ENCODE measurements at regions not wholly inside any gene's neighbourhood (a gene's known extent, or its start where the extent isn't known, plus 50 kb on each side); places are given as distances from the start of the nearest gene placed in this dataset.
"Not testable (repeated sequence)": the region's sequence is repeated elsewhere in the genome, so short reads cannot be mapped to it uniquely, and the experiment has no call there.

GRCh38 chr5:19285286-19285685, 702.7 kb downstream of the CDH18 start:
- intact Hi-C loops (cut with micrococcal nuclease), result no loop called here

- intact Hi-C loops (cut with micrococcal nuclease), result not testable (repeated sequence)
Measured at GRCh38 chr5:19287548-19288277, 700.3 kb downstream of the CDH18 start.

GRCh38 chr5:19288311-19288710, 699.7 kb downstream of the CDH18 start:
- intact Hi-C loops (cut with micrococcal nuclease), result not testable (repeated sequence)

GRCh38 chr5:19297934-19298333, 690.1 kb downstream of the CDH18 start:
- intact Hi-C loops (cut with micrococcal nuclease), result no loop called here

GRCh38 chr5:19301271-19301670, 686.7 kb downstream of the CDH18 start:
- intact Hi-C loops (cut with micrococcal nuclease), result no loop called here

- intact Hi-C loops (cut with micrococcal nuclease), result no loop called here
Measured at GRCh38 chr5:19314840-19315239, 673.2 kb downstream of the CDH18 start.

GRCh38 chr5:19319252-19319651, 668.7 kb downstream of the CDH18 start:
- intact Hi-C loops (cut with micrococcal nuclease), result no loop called here

GRCh38 chr5:19322716-19323485, 665.1 kb downstream of the CDH18 start:
- intact Hi-C loops (cut with micrococcal nuclease), result no loop called here

- intact Hi-C loops (cut with micrococcal nuclease), result no loop called here
Measured at GRCh38 chr5:19334278-19334677, 653.7 kb downstream of the CDH18 start.

- intact Hi-C loops (cut with micrococcal nuclease), result no loop called here
Measured at GRCh38 chr5:19342942-19343341, 645.1 kb downstream of the CDH18 start.

- intact Hi-C loops (cut with micrococcal nuclease), result no loop called here
Measured at GRCh38 chr5:19352120-19352519, 635.9 kb downstream of the CDH18 start.

GRCh38 chr5:19369048-19369447, 619.0 kb downstream of the CDH18 start:
- intact Hi-C loops (cut with micrococcal nuclease), result no loop called here

GRCh38 chr5:19369561-19369960, 618.4 kb downstream of the CDH18 start:
- intact Hi-C loops (cut with micrococcal nuclease), result no loop called here

- intact Hi-C loops (cut with micrococcal nuclease), result no loop called here
Measured at GRCh38 chr5:19370655-19371386, 617.2 kb downstream of the CDH18 start.

- intact Hi-C loops (cut with micrococcal nuclease), result no loop called here
Measured at GRCh38 chr5:19388391-19388790, 599.6 kb downstream of the CDH18 start.

- intact Hi-C loops (cut with micrococcal nuclease), result no loop called here
Measured at GRCh38 chr5:19401032-19401431, 587.0 kb downstream of the CDH18 start.

GRCh38 chr5:19406576-19407365, 581.2 kb downstream of the CDH18 start:
- intact Hi-C loops (cut with micrococcal nuclease), result no loop called here

- intact Hi-C loops (cut with micrococcal nuclease), result no loop called here
Measured at GRCh38 chr5:19408149-19408548, 579.9 kb downstream of the CDH18 start.

- intact Hi-C loops (cut with micrococcal nuclease), result no loop called here
Measured at GRCh38 chr5:19411936-19412335, 576.1 kb downstream of the CDH18 start.
